Loucy (cell line): ENCODE measurements at regions not wholly inside any gene's neighbourhood (a gene's known extent, or its start where the extent isn't known, plus 50 kb on each side); places are given as distances from the start of the nearest gene placed in this dataset.

Experiments
- H2AFZ ChIP-seq: fragments of 200-600 bp; sonication (generic); 2 replicates; pipeline ENCODE4 v1.6.0; 2016; ENCODE audit warnings: antibody characterized with exemption, mild to moderate bottlenecking, low read length, moderate library complexity
- H3F3A ChIP-seq: fragments of 200-600 bp; 2 replicates; pipeline ENCODE4 v1.6.0; 2016; ENCODE audit warnings: antibody characterized with exemption, low read depth, mild to moderate bottlenecking
- H3K27me3 ChIP-seq: fragments of 200-600 bp; sonication (generic); 2 replicates; pipeline ENCODE4 v1.6.1; 2014; ENCODE audit warnings: low read length, mild to moderate bottlenecking; ENCODE audit not compliant: insufficient read depth, poor library complexity, severe bottlenecking
- H3K36me3 ChIP-seq: fragments of 200-600 bp; sonication (generic); 2 replicates; pipeline ENCODE4 v1.6.1; 2016; ENCODE audit warnings: low read length; ENCODE audit not compliant: insufficient read depth
- H3K4me1 ChIP-seq: fragments of 200-600 bp; sonication (generic); 2 replicates; pipeline ENCODE4 v1.5.1; 2014; ENCODE audit warnings: low read length, mild to moderate bottlenecking; ENCODE audit not compliant: insufficient read depth, poor library complexity, severe bottlenecking
- H3K4me2 ChIP-seq: fragments of 200-600 bp; sonication (generic); 2 replicates; pipeline ENCODE4 v1.6.0; 2014; ENCODE audit warnings: antibody characterized with exemption, low read length, low read depth, mild to moderate bottlenecking; ENCODE audit not compliant: poor library complexity, severe bottlenecking
- H3K4me3 ChIP-seq: fragments of 200-600 bp; sonication (generic); 2 replicates; pipeline ENCODE4 v1.5.1; 2014; ENCODE audit warnings: low read length, mild to moderate bottlenecking, mixed read lengths; ENCODE audit not compliant: poor library complexity, severe bottlenecking
- H3K79me2 ChIP-seq: fragments of 200-600 bp; sonication (generic); 2 replicates; pipeline ENCODE4 v1.6.1; 2014; ENCODE audit warnings: low read length; ENCODE audit not compliant: insufficient read depth
- H3K9ac ChIP-seq: fragments of 200-600 bp; sonication (generic); 2 replicates; pipeline ENCODE4 v1.6.0; 2014; ENCODE audit warnings: mild to moderate bottlenecking, low read depth, low read length, moderate library complexity; ENCODE audit not compliant: poor library complexity, severe bottlenecking
- H3K9me2 ChIP-seq: fragments of 200-600 bp; sonication (generic); replicated peaks from 2 replicates; pipeline ENCODE4 v1.6.1; 2016; ENCODE audit warnings: low read depth, low read length, mixed read lengths
- H3K9me3 ChIP-seq: fragments of 200-600 bp; sonication (generic); 2 replicates; pipeline ENCODE4 v1.6.1; 2014; ENCODE audit warnings: mild to moderate bottlenecking, antibody characterized with exemption, low read length, low read depth; ENCODE audit not compliant: insufficient read depth
- H4K20me1 ChIP-seq: fragments of 200-600 bp; sonication (generic); 2 replicates; pipeline ENCODE4 v1.6.0; 2014; ENCODE audit warnings: antibody characterized with exemption, low read length, mild to moderate bottlenecking; ENCODE audit not compliant: insufficient read depth, poor library complexity, severe bottlenecking
- CTCF ChIP-seq: fragments of 200-600 bp; sonication (generic); conservative IDR thresholded peaks from 2 replicates; pipeline ENCODE4 v1.5.1; 2014; ENCODE audit warnings: mild to moderate bottlenecking, antibody characterized with exemption, low read length
- EZH2phosphoT487 ChIP-seq: fragments of 200-600 bp; IDR thresholded peaks from 2 replicates; pipeline ENCODE4 v1.6.1; 2018; ENCODE audit warnings: antibody characterized with exemption, mild to moderate bottlenecking, moderate library complexity, borderline replicate concordance

- Histone ChIP-seq H2AFZ (no peak overlapping the region), H3K4me1 (no peaks in the 10 kb centered on the region), H3K9ac (no peak overlapping the region), H3F3A (no peaks in the 10 kb centered on the region), H3K4me3 (no peak overlapping the region), H3K4me2 (no peak overlapping the region), H3K27me3 (no peaks in the 10 kb centered on the region), H3K36me3 (no peaks in the 10 kb centered on the region), H3K9me3 (no peaks in the 10 kb centered on the region; the same call in 1 of the 2 replicates), H4K20me1 (no peaks in the 10 kb centered on the region), H3K79me2 (no peaks in the 10 kb centered on the region), H3K9me2 (no peaks in the 10 kb centered on the region)
- TF ChIP-seq EZH2phosphoT487 = no peak
- TF ChIP-seq CTCF = no peak
Observed at GRCh38 chr18:38944446-38945024, 1378.9 kb upstream of the CELF4 start.

- peak overlapping the region; percentile 10 for H3K4me2 ChIP-seq
Observed at GRCh38 chr18:38941711-38942561, 1376.3 kb upstream of the CELF4 start.

DNA sequence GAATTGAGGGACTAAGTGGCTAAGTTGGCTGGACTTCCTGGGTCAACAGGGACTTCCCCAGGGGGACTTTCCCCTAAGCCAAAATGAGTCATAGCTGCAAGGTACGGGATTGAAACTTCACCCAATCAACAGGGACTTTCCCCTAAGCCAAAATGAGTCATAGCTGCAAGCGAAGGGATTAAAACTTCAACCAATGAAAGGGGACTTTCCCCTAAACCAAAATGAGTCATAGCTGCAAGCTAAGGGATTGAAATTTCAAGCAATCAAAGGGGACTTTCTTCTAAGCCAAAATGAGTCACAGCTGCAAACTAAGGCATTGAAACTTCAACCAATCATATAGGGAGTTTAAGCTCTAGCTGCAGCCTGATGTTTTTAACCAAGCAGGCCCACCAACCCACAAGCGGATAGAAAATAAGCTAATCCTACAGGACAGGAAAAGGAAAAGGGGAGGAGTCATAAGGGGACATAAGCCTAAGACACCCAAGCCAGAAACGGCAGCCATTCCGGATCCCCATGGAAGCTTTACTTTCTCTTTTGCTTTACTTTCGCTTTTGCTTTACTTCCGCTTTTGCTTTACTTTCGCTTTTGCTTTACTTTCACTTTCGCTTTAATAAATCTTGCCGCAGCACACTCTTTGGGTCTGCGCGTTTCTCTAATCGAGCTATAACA lies 1375.4 kb upstream of the CELF4 start:
- peak overlapping the region; percentile 10 for H3K4me2 ChIP-seq
- no peaks in the 10 kb centered on the region for H3K36me3 ChIP-seq
- H2AFZ ChIP-seq = peak overlapping the region; percentile 60
- peak overlapping the region; percentile 21 for H3K4me3 ChIP-seq
- H3K79me2 ChIP-seq = no peaks in the 10 kb centered on the region
- H3K9me2 ChIP-seq = no peaks in the 10 kb centered on the region; the same call in 1 of the 2 replicates
- no peak overlapping the region for H3K9ac ChIP-seq
- no peaks in the 10 kb centered on the region for H3K4me1 ChIP-seq
- H3F3A ChIP-seq = no peaks in the 10 kb centered on the region
- no peaks in the 10 kb centered on the region for H4K20me1 ChIP-seq
- TF ChIP-seq CTCF (no peak), EZH2phosphoT487 (no peak)
- H3K9me3 ChIP-seq = no peaks in the 10 kb centered on the region; the same call in 1 of the 2 replicates
- H3K27me3 ChIP-seq = no peaks in the 10 kb centered on the region

More at GRCh38 chr18:38941711-38942561, 1376.3 kb upstream of the CELF4 start:
- H3K4me1 ChIP-seq = no peaks in the 10 kb centered on the region
- TF ChIP-seq CTCF = no peak
- TF ChIP-seq EZH2phosphoT487 = no peak
- no peaks in the 10 kb centered on the region for H3F3A ChIP-seq
- H2AFZ ChIP-seq = peak overlapping the region; percentile 12; the same call in 1 of the 2 replicates
- H3K9me3 ChIP-seq = no peaks in the 10 kb centered on the region; the same call in 1 of the 2 replicates
- H4K20me1 ChIP-seq = no peaks in the 10 kb centered on the region
- no peaks in the 10 kb centered on the region for H3K27me3 ChIP-seq
- no peaks in the 10 kb centered on the region for H3K36me3 ChIP-seq
- H3K9ac ChIP-seq = no peak overlapping the region
- no peaks in the 10 kb centered on the region; the same call in 1 of the 2 replicates for H3K9me2 ChIP-seq
- H3K4me3 ChIP-seq = peak overlapping the region; percentile 21
- no peaks in the 10 kb centered on the region for H3K79me2 ChIP-seq
